PC-9 (cell line): ENCODE measurements at regions not wholly inside any gene's neighbourhood (a gene's known extent, or its start where the extent isn't known, plus 50 kb on each side); places are given as distances from the start of the nearest gene placed in this dataset.

Source experiments
- BruUV-seq: library from RNA; stranded (reverse); fragments of 400-500 nt; replicated peaks from 2 replicates; lab custom pipeline; 2021; lab: Mats Ljungman, UMichigan
- CTCF ChIA-PET: fragments of 300-600 bp; sonication (Branson Sonifier 250); formaldehyde crosslinking; loops from one replicate; lab custom pipeline; 2022; ENCODE audit warnings: antibody characterized with exemption; lab: Charles Lee
- POLR2A ChIA-PET: fragments of 300-600 bp; sonication (Branson Sonifier 250); formaldehyde crosslinking; loops from one replicate; lab custom pipeline; 2022; ENCODE audit warnings: antibody characterized with exemption; ENCODE audit not compliant: unreplicated experiment; lab: Charles Lee
- DNase-seq, 2 experiments: peaks; one replicate each; pipeline versions ENCODE4 v3.0.0 to v3.0.0-alpha.2; 2015 to 2022; ENCODE audit warnings: mixed read lengths in 1 of 2
- H2AFZ ChIP-seq: fragments of 200-600 bp; sonication (generic); 2 replicates; pipeline ENCODE4 v1.8.1; 2017; ENCODE audit warnings: antibody characterized with exemption
- H3F3A ChIP-seq: fragments of 200-600 bp; sonication (generic); 2 replicates; pipeline ENCODE4 v1.8.1; 2017; ENCODE audit warnings: antibody characterized with exemption, mild to moderate bottlenecking, low read depth; ENCODE audit not compliant: insufficient read depth
- H3K27ac ChIP-seq: fragments of 200-600 bp; sonication (generic); 2 replicates; pipeline ENCODE4 v1.6.1; 2016; ENCODE audit warnings: mixed run types
- H3K27me3 ChIP-seq: fragments of 200-600 bp; sonication (generic); 2 replicates; pipeline ENCODE4 v1.6.1; 2016; ENCODE audit warnings: low read depth, mixed run types; ENCODE audit not compliant: insufficient read depth
- H3K36me3 ChIP-seq: fragments of 200-600 bp; sonication (generic); 2 replicates; pipeline ENCODE4 v1.6.1; 2016; ENCODE audit warnings: low read depth, mixed run types
- H3K4me1 ChIP-seq: fragments of 200-600 bp; sonication (generic); replicated peaks from 2 replicates; pipeline ENCODE4 v1.6.1; 2016; ENCODE audit warnings: mixed run types; ENCODE audit not compliant: insufficient read depth
- H3K4me2 ChIP-seq: fragments of 200-600 bp; sonication (generic); 2 replicates; pipeline ENCODE4 v1.6.1; 2017; ENCODE audit warnings: mixed run types
- H3K4me3 ChIP-seq: fragments of 200-600 bp; sonication (generic); 2 replicates; pipeline ENCODE4 v1.6.1; 2016; ENCODE audit warnings: mixed run types
- H3K79me2 ChIP-seq: fragments of 200-600 bp; sonication (generic); 2 replicates; pipeline ENCODE4 v1.6.1; 2017; ENCODE audit warnings: low read depth, mixed run types
- H3K9me2 ChIP-seq: fragments of 200-600 bp; sonication (generic); 2 replicates; pipeline ENCODE4 v1.8.1; 2017; ENCODE audit warnings: mild to moderate bottlenecking; ENCODE audit not compliant: insufficient read depth
- H3K9me3 ChIP-seq: fragments of 200-600 bp; sonication (generic); 2 replicates; pipeline ENCODE4 v1.8.1; 2016; ENCODE audit warnings: low read depth; ENCODE audit not compliant: insufficient read depth
- H4K20me1 ChIP-seq: fragments of 200-600 bp; sonication (generic); 2 replicates; pipeline ENCODE4 v1.8.1; 2017; ENCODE audit not compliant: insufficient read depth
- CTCF ChIP-seq: fragments of 200-600 bp; sonication (generic); conservative IDR thresholded peaks from 2 replicates; pipeline ENCODE4 v1.6.1; 2017; ENCODE audit warnings: mixed run types, antibody characterized with exemption, mild to moderate bottlenecking, moderate library complexity
- EZH2 ChIP-seq: fragments of 200-600 bp; sonication (generic); IDR thresholded peaks from 2 replicates; pipeline ENCODE4 v1.8.0; 2017; ENCODE audit warnings: antibody characterized with exemption, low read depth
- intact Hi-C: fragments of 100-400 bp; cut with micrococcal nuclease; formaldehyde crosslinking; loops from one replicate; pipeline ENCODE4 v1.10.0; 2022; ENCODE audit not compliant: unreplicated experiment

DNA sequence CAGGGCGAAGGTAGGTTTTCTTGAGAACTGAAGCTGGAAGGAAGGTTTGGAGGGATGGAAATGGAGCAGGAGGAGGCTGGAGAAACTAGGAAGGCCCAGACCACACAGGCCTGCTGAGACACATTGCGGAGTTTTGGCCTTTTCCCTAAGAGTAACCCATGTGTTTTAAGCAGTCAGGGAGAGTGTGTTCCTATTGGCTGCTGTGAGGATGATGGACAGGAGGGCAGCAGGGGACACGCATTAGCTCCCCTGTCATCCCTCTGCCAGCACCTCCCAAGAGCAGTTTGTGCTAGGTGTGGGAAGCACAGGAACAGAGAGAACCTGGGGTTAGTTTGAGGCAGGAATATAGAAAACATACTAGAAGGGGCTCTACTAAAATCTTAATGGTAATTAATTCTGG is 842.1 kb downstream of the TBC1D22A start:
- BruUV-seq: no TSS peak
- POLR2A ChIA-PET: no interaction called here

GRCh38 chr22:47602732-47603131 is 840.3 kb downstream of the TBC1D22A start:
- H3K9me2 ChIP-seq: no peaks in the 10 kb centered on the region
- no peaks in the 10 kb centered on the region for H3K79me2 ChIP-seq
- no peaks in the 10 kb centered on the region for H3K9me3 ChIP-seq
- H4K20me1 ChIP-seq: no peaks in the 10 kb centered on the region
- H3K36me3 ChIP-seq: no peaks in the 10 kb centered on the region
- H3F3A ChIP-seq: no peaks in the 10 kb centered on the region
- no peak overlapping the region for H3K4me2 ChIP-seq
- no peak overlapping the region for H3K27ac ChIP-seq
- ChIA-PET POLR2A (no interaction called here), CTCF (no interaction called here)
- TF ChIP-seq CTCF (no peak), EZH2 (no peak)
- no peaks in the 10 kb centered on the region for H3K4me1 ChIP-seq
- intact Hi-C loops: no loop called here
- DNase-seq: no peak
- peaks cover 88% of the 10 kb centered on the region for H3K27me3 ChIP-seq
- H2AFZ ChIP-seq: no peak overlapping the region
- no peak overlapping the region for H3K4me3 ChIP-seq
- BruUV-seq: no TSS peak

More for the DNA sequence above, 842.1 kb downstream of the TBC1D22A start:
- peaks cover 90% of the 10 kb centered on the region for H3K27me3 ChIP-seq
- intact Hi-C loops: no loop called here
- CTCF ChIA-PET: no interaction called here
- no peaks in the 10 kb centered on the region for H3K36me3 ChIP-seq
- no peak overlapping the region for H3K4me2 ChIP-seq
- TF ChIP-seq CTCF (no peak), EZH2 (no peak)
- no peaks in the 10 kb centered on the region for H3F3A ChIP-seq
- no peak overlapping the region for H3K4me3 ChIP-seq
- H3K9me3 ChIP-seq: no peaks in the 10 kb centered on the region
- no peaks in the 10 kb centered on the region for H3K9me2 ChIP-seq
- H3K27ac ChIP-seq: no peak overlapping the region
- no peaks in the 10 kb centered on the region for H3K79me2 ChIP-seq
- DNase-seq: no peak
- H3K4me1 ChIP-seq: no peaks in the 10 kb centered on the region
- H4K20me1 ChIP-seq: no peaks in the 10 kb centered on the region; the same call in 1 of the 2 replicates
- no peak overlapping the region for H2AFZ ChIP-seq

DNA sequence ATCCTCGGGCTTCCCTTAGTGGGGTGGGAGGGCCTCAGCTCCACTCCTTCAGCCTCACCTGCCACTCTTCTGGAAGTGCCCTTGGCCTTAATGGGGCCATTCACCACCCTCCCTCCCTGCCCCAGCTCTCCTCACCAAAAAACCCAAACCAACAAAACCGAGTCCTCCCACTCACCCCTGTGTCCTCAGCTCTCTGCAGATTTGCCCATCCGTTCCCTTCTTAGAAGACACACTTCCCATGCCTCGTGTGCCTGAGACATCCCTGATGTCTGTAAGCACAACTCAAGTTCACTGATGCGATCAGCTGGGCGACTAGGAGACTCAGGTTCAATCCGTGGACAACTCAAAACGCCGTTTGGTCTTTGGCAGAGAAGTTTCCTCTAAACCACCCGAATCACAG is 839.2 kb downstream of the TBC1D22A start:
- Histone ChIP-seq H3K9me3 (no peaks in the 10 kb centered on the region), H3K9me2 (no peaks in the 10 kb centered on the region)
- POLR2A ChIA-PET: no interaction called here

More for the DNA sequence above, 839.2 kb downstream of the TBC1D22A start:
- Histone ChIP-seq H3K79me2 (no peaks in the 10 kb centered on the region), H3K4me1 (no peaks in the 10 kb centered on the region), H4K20me1 (no peaks in the 10 kb centered on the region), H3F3A (no peaks in the 10 kb centered on the region), H3K4me2 (no peak overlapping the region), H3K4me3 (no peak overlapping the region), H3K27me3 (peaks cover 88% of the 10 kb centered on the region), H2AFZ (no peak overlapping the region), H3K36me3 (no peaks in the 10 kb centered on the region), H3K27ac (no peak overlapping the region)
- no peak for TF ChIP-seq CTCF
- no peak for TF ChIP-seq EZH2
- CTCF ChIA-PET: no interaction called here
- intact Hi-C loops: no loop called here
- DNase-seq: no peak
- BruUV-seq: no TSS peak
